Keratinocyte (primary cell): ENCODE measurements at regions not wholly inside any gene's neighbourhood (a gene's known extent, or its start where the extent isn't known, plus 50 kb on each side); places are given as distances from the start of the nearest gene placed in this dataset.

ENCODE experiments used
- EZH2 ChIP-seq: IDR thresholded peaks from one replicate; pipeline ENCODE4 v1.6.1; 2012; ENCODE audit warnings: inconsistent platforms, mild to moderate bottlenecking, low read length, moderate library complexity
- TF ChIP-seq, protein P1 (sequence below), 3 experiments: IDR thresholded peaks in 1 of 3; conservative IDR thresholded peaks in 1 of 3; optimal IDR thresholded peaks in 1 of 3; 2 replicates in 2 of 3; 3 replicates in 1 of 3; pipeline versions ENCODE3 to v1.5.1; 2011; ENCODE audit warnings: low read length in 3 of 3, mild to moderate bottlenecking in 3 of 3, moderate library complexity in 2 of 3, control low read depth in 1 of 3, inconsistent platforms in 1 of 3; ENCODE audit not compliant: insufficient read depth in 2 of 3; ENCODE audit errors: extremely low read depth in 1 of 3

DNA sequence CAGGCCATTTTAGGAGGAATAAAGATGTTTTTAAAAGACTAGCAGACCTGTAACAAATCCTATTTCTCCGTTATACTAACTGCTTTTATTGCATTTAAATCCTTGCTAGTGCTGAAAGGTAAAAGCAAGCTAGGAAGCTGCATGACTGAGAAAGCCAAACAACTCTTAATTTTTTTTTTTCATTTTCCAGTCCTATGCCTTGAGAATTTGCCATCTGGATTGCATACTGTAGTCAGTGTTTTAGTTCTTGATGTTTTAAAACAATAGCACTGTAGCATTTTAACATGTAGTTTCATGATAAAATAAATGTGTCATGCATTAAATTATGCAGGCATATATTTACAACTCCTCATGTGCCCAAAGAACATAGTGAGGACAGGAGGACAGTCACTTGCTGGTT, 108.4 kb upstream of the FGF10 start:
- TF ChIP-seq, protein P1, sequence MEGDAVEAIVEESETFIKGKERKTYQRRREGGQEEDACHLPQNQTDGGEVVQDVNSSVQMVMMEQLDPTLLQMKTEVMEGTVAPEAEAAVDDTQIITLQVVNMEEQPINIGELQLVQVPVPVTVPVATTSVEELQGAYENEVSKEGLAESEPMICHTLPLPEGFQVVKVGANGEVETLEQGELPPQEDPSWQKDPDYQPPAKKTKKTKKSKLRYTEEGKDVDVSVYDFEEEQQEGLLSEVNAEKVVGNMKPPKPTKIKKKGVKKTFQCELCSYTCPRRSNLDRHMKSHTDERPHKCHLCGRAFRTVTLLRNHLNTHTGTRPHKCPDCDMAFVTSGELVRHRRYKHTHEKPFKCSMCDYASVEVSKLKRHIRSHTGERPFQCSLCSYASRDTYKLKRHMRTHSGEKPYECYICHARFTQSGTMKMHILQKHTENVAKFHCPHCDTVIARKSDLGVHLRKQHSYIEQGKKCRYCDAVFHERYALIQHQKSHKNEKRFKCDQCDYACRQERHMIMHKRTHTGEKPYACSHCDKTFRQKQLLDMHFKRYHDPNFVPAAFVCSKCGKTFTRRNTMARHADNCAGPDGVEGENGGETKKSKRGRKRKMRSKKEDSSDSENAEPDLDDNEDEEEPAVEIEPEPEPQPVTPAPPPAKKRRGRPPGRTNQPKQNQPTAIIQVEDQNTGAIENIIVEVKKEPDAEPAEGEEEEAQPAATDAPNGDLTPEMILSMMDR (optimal IDR thresholded peaks at IDR 0.05 in 1 of 3, IDR thresholded peaks at IDR 0.05 in 1 of 3, conservative IDR thresholded peaks at IDR 0.05 in 1 of 3; ENCODE audit: extremely low read depth in 1 of 3, insufficient read depth in 2 of 3, low read length in 3 of 3): no peak
- TF ChIP-seq EZH2: no peak
